ENCODE measurements at regions not wholly inside any gene's neighbourhood (a gene's known extent, or its start where the extent isn't known, plus 50 kb on each side); places are given as distances from the start of the nearest gene placed in this dataset.

DNA sequence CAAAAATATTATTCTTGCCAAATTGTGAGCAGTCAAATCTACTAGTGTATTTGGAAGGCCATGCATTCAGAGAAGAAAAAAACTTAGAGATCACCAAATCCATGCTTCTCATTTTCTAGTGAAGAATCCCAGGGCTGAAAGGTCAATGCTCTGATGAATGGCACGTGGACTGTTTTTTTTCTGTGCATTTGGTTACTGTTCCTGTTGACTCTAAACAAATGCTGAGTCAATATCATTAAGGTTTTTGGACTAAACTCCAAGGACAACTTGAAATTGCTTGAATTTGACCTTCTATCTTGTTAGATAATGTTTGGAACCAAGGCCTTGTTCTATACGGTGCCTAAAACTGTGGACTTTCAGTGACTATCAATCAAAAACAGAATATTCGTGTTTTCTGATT lies 142.2 kb downstream of the OSTF1 start (continued):
- TF ChIP-seq ZEB1 (IDR thresholded peaks at IDR 0.05; ENCODE audit: insufficient replicate concordance, low read depth), result no peak
- TF ChIP-seq NR3C1 (CRISPR knock-in tag; IDR thresholded peaks at IDR 0.05), result no peak

DNA sequence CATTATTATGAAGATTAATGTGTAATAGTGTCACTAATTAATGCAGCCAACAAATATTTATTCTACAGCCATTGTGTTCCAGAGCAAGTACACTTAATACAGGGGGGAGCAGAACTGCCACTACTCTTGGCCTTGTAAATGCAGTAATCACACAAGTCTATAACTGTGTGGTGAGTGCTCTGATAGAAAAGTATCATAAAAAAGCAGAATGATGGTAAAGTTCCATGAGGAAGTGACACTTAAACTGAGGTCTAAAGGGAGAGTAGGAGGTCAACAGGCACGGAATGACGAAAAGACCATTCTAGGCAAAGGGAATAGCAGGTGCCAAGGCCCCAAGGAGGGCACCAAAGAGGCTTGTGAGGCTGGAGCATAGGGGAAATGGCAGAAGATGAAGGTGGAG lies 142.9 kb downstream of the OSTF1 start:
- Histone ChIP-seq H3K9me3 (ENCODE audit: low read length) (peaks cover 19% of the 10 kb centered on the region), H3K4me3 (replicated peaks in 1 of 3; ENCODE audit: insufficient read depth in 1 of 3, low read depth in 2 of 3, low read length in 3 of 3) (no peak overlapping the region), H3K4me2 (ENCODE audit: low read depth, low read length) (no peak overlapping the region), H3K36me3 (replicated peaks in 1 of 2; ENCODE audit: control insufficient read depth in 1 of 2, insufficient read depth in 2 of 2, low read length in 2 of 2) (no peaks in the 10 kb centered on the region), H2AFZ (ENCODE audit: low read length) (no peak overlapping the region), H3K9ac (ENCODE audit: insufficient read depth, low read depth, low read length) (no peak overlapping the region), H3K27ac (ENCODE audit: extremely low read length, insufficient read depth, low read length) (no peak overlapping the region), H3K27me3 (ENCODE audit: control insufficient read depth in 1 of 2, insufficient read depth in 2 of 2, low read length in 2 of 2) (no peaks in the 10 kb centered on the region), H4K20me1 (ENCODE audit: insufficient read depth, low read length) (no peaks in the 10 kb centered on the region), H3K79me2 (ENCODE audit: insufficient read depth, low read length) (no peaks in the 10 kb centered on the region), H3K4me1 (ENCODE audit: insufficient read depth, low read length) (peaks cover 24% of the 10 kb centered on the region)
- WGBS (ENCODE audit: low lambda C conversion rate), result 0% methylated on average over 2 of the region's 2 CpGs
- in situ Hi-C loops (cut with HindIII; ENCODE audit: extremely low pct_ligation_motif_present, low pct_unique_long_range_greater_than_20kb) (no loop called here), intact Hi-C loops (cut with micrococcal nuclease; ENCODE audit: unreplicated experiment) (no loop called here)
- TF ChIP-seq SATB2 (CRISPR knock-in tag; IDR thresholded peaks at IDR 0.05), result no peak
- TF ChIP-seq, protein P1, sequence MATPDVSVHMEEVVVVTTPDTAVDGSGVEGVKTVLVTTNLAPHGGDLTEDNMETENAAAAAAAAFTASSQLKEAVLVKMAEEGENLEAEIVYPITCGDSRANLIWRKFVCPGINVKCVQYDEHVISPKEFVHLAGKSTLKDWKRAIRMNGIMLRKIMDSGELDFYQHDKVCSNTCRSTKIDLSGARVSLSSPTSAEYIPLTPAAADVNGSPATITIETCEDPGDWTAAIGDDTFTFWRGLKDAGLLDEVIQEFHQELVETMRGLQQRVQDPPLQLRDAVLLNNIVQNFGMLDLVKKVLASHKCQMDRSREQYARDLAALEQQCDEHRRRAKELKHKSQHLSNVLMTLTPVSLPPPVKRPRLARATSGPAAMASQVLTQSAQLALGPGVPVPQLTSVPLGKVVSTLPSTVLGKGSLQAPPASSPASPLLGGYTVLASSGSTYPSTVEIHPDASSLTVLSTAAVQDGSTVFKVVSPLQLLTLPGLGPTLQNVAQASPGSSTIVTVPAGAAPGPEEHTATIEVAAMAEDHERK (CRISPR knock-in tag; IDR thresholded peaks at IDR 0.05; ENCODE audit: low read depth), result no peak
- no peak for TF ChIP-seq HDAC2 (CRISPR knock-in tag; IDR thresholded peaks at IDR 0.05)
- no peak for TF ChIP-seq HNRNPUL1 (IDR thresholded peaks at IDR 0.05; ENCODE audit: low read depth, low read length)
- DNase-seq (ENCODE audit: low spot score) (no peak), FAIRE-seq (no peak), ATAC-seq (no peak)
- no TSS peak for BruUV-seq (replicated peaks)
- POLR2A ChIA-PET, result no interaction called here
- CTCF ChIA-PET (ENCODE audit: low intra/inter-chr PET ratio, low total read pairs), result no interaction called here

DNA sequence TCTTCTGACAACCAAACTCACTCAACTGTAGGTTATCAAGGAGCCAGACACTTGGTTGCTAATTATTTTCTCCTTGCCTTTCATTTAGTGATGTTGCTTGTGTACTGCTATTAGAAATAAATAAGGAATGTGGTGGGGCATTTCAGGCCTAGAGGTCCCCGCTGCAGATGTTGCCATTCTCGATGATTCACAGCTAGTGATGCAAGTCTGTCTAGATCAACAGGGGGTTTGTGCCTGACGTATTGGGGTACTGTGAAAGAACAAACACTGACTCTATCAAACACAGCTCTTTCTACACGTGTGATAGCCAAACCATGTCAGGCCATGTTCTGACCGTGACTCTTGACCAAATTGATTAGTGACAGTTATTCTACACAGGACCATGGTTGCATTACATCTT lies 144.7 kb downstream of the OSTF1 start:
- Histone ChIP-seq H3K27me3 (ENCODE audit: control insufficient read depth in 1 of 2, insufficient read depth in 2 of 2, low read length in 2 of 2) (no peaks in the 10 kb centered on the region), H3K4me3 (replicated peaks in 1 of 3; ENCODE audit: insufficient read depth in 1 of 3, low read depth in 2 of 3, low read length in 3 of 3) (no peak overlapping the region), H2AFZ (ENCODE audit: low read length) (no peak overlapping the region), H3K79me2 (ENCODE audit: insufficient read depth, low read length) (no peaks in the 10 kb centered on the region), H3K9me3 (ENCODE audit: low read length) (peaks cover 16% of the 10 kb centered on the region; the same call in 1 of the 2 replicates), H3K27ac (ENCODE audit: extremely low read length, insufficient read depth, low read length) (no peak overlapping the region), H3K4me1 (ENCODE audit: insufficient read depth, low read length) (peaks cover 24% of the 10 kb centered on the region), H3K4me2 (ENCODE audit: low read depth, low read length) (no peak overlapping the region), H3K9ac (ENCODE audit: insufficient read depth, low read depth, low read length) (no peak overlapping the region), H4K20me1 (ENCODE audit: insufficient read depth, low read length) (no peaks in the 10 kb centered on the region), H3K36me3 (replicated peaks in 1 of 2; ENCODE audit: control insufficient read depth in 1 of 2, insufficient read depth in 2 of 2, low read length in 2 of 2) (no peaks in the 10 kb centered on the region)
- DNase-seq (ENCODE audit: low spot score), result no peak
- no TSS peak for BruUV-seq (replicated peaks)
- intact Hi-C loops (cut with micrococcal nuclease; ENCODE audit: unreplicated experiment), result no loop called here
- ChIA-PET POLR2A (no interaction called here), CTCF (ENCODE audit: low intra/inter-chr PET ratio, low total read pairs) (no interaction called here)
- 25% methylated on average over 5 of the region's 5 CpGs for WGBS (ENCODE audit: low lambda C conversion rate)
- no peak for FAIRE-seq
- TF ChIP-seq ZSCAN21 (CRISPR knock-in tag; IDR thresholded peaks at IDR 0.05; ENCODE audit: borderline replicate concordance), result no peak
- TF ChIP-seq FOSL2 (CRISPR knock-in tag; IDR thresholded peaks at IDR 0.05), result peak; percentile 83
- no peak for ATAC-seq
- in situ Hi-C loops (cut with HindIII; ENCODE audit: extremely low pct_ligation_motif_present, low pct_unique_long_range_greater_than_20kb), result no loop called here
